Activated T-helper 2 cell treated with anti-CD3 and anti-CD28 coated beads, Interferon-gamma antibody, Interleukin-2, Interleukin-4, amounts not matched to agents 10 μg/mL and 5 μg/mL and 100 μg/mL, durations not matched to agents 14 hours and 24 hours and 36 hours (primary cell): ENCODE measurements at regions not wholly inside any gene's neighbourhood (a gene's known extent, or its start where the extent isn't known, plus 50 kb on each side); places are given as distances from the start of the nearest gene placed in this dataset.
"Not testable (repeated sequence)": the region's sequence is repeated elsewhere in the genome, so short reads cannot be mapped to it uniquely, and the experiment has no call there.

Source experiments
- DNase-seq: peaks from one replicate; pipeline ENCODE4 v3.0.0; 2021; ENCODE audit warnings: low spot score
- H3K27ac Mint-ChIP-seq: one replicate; pipeline ENCODE4 v1.8.0; 2021; ENCODE audit warnings: mixed read lengths
- H3K27me3 Mint-ChIP-seq: one replicate; pipeline ENCODE4 v1.8.0; 2021; ENCODE audit warnings: low read depth, mixed read lengths
- H3K36me3 Mint-ChIP-seq: one replicate; pipeline ENCODE4 v1.8.0; 2021; ENCODE audit warnings: low read depth, mixed read lengths
- H3K4me1 Mint-ChIP-seq: one replicate; pipeline ENCODE4 v1.8.0; 2021; ENCODE audit warnings: low read depth, mixed read lengths
- H3K4me3 Mint-ChIP-seq: one replicate; pipeline ENCODE4 v1.8.0; 2021; ENCODE audit warnings: low read depth, mild to moderate bottlenecking, moderate library complexity, mixed read lengths
- H3K9me3 Mint-ChIP-seq: one replicate; pipeline ENCODE4 v1.8.0; 2021; ENCODE audit warnings: mixed read lengths
- intact Hi-C: fragments of 100-400 bp; cut with micrococcal nuclease; formaldehyde crosslinking; loops from one replicate; pipeline ENCODE4 v1.15.1; 2023

GRCh38 chr4:171265190-171265818, 547.9 kb upstream of the GALNTL6 start:
- Mint-ChIP-seq H3K27me3 (no peaks in the 10 kb centered on the region), H3K36me3 (no peaks in the 10 kb centered on the region), H3K27ac (no peak overlapping the region), H3K4me1 (no peaks in the 10 kb centered on the region), H3K9me3 (peaks cover 14% of the 10 kb centered on the region), H3K4me3 (no peak overlapping the region)
- DNase-seq = no peak
- intact Hi-C loops = no loop called here

GRCh38 chr4:171256223-171256622, 557.0 kb upstream of the GALNTL6 start:
- no peak overlapping the region for H3K27ac Mint-ChIP-seq
- no peaks in the 10 kb centered on the region for H3K4me1 Mint-ChIP-seq
- H3K27me3 Mint-ChIP-seq = no peaks in the 10 kb centered on the region
- DNase-seq = no peak
- H3K9me3 Mint-ChIP-seq = peaks cover 20% of the 10 kb centered on the region
- no peak overlapping the region for H3K4me3 Mint-ChIP-seq
- intact Hi-C loops = no loop called here
- no peaks in the 10 kb centered on the region for H3K36me3 Mint-ChIP-seq

- intact Hi-C loops = no loop called here
- Mint-ChIP-seq H3K36me3 (no peaks in the 10 kb centered on the region), H3K4me3 (no peak overlapping the region), H3K27me3 (no peaks in the 10 kb centered on the region), H3K9me3 (peaks cover 24% of the 10 kb centered on the region), H3K4me1 (no peaks in the 10 kb centered on the region), H3K27ac (no peak overlapping the region)
- no peak for DNase-seq
These were observed 566.3 kb upstream of the GALNTL6 start for GRCh38 chr4:171246948-171247347.

GRCh38 chr4:171242831-171243230, 570.4 kb upstream of the GALNTL6 start:
- no peaks in the 10 kb centered on the region for H3K36me3 Mint-ChIP-seq
- no peaks in the 10 kb centered on the region for H3K27me3 Mint-ChIP-seq
- H3K4me3 Mint-ChIP-seq = no peak overlapping the region
- DNase-seq = no peak
- no peaks in the 10 kb centered on the region for H3K4me1 Mint-ChIP-seq
- peaks cover 5% of the 10 kb centered on the region for H3K9me3 Mint-ChIP-seq
- no peak overlapping the region for H3K27ac Mint-ChIP-seq
- intact Hi-C loops = no loop called here

- no peak for DNase-seq
- Mint-ChIP-seq H3K4me1 (no peaks in the 10 kb centered on the region), H3K27me3 (no peaks in the 10 kb centered on the region), H3K9me3 (peaks cover 5% of the 10 kb centered on the region), H3K27ac (no peak overlapping the region), H3K36me3 (no peaks in the 10 kb centered on the region), H3K4me3 (no peak overlapping the region)
- intact Hi-C loops = no loop called here
These were observed 574.0 kb upstream of the GALNTL6 start for GRCh38 chr4:171239196-171239595.

- intact Hi-C loops = no loop called here
- no peak overlapping the region for H3K4me3 Mint-ChIP-seq
- peaks cover 5% of the 10 kb centered on the region for H3K9me3 Mint-ChIP-seq
- no peak for DNase-seq
- no peak overlapping the region for H3K27ac Mint-ChIP-seq
- no peaks in the 10 kb centered on the region for H3K36me3 Mint-ChIP-seq
- H3K4me1 Mint-ChIP-seq = no peaks in the 10 kb centered on the region
- H3K27me3 Mint-ChIP-seq = no peaks in the 10 kb centered on the region
These were observed 577.7 kb upstream of the GALNTL6 start for GRCh38 chr4:171235521-171235920.

- H3K4me1 Mint-ChIP-seq, H3K27me3 Mint-ChIP-seq, H3K27ac Mint-ChIP-seq, H3K36me3 Mint-ChIP-seq, H3K9me3 Mint-ChIP-seq, intact Hi-C loops, H3K4me3 Mint-ChIP-seq, DNase-seq: not testable (repeated sequence)
These were observed 583.9 kb upstream of the GALNTL6 start for GRCh38 chr4:171229354-171229753.

GRCh38 chr4:171221181-171221580, 592.0 kb upstream of the GALNTL6 start:
- Mint-ChIP-seq H3K36me3 (no peaks in the 10 kb centered on the region), H3K4me3 (no peak overlapping the region), H3K27me3 (no peaks in the 10 kb centered on the region), H3K9me3 (peaks cover 3% of the 10 kb centered on the region), H3K27ac (no peak overlapping the region), H3K4me1 (no peaks in the 10 kb centered on the region)
- intact Hi-C loops = no loop called here
- no peak for DNase-seq

- DNase-seq = no peak
- intact Hi-C loops = no loop called here
- Mint-ChIP-seq H3K4me1 (no peaks in the 10 kb centered on the region), H3K9me3 (peaks cover 12% of the 10 kb centered on the region), H3K27ac (no peak overlapping the region), H3K27me3 (no peaks in the 10 kb centered on the region), H3K4me3 (no peak overlapping the region), H3K36me3 (no peaks in the 10 kb centered on the region)
These were observed 609.8 kb upstream of the GALNTL6 start for GRCh38 chr4:171203425-171203824.

- peaks cover 12% of the 10 kb centered on the region for H3K9me3 Mint-ChIP-seq
- no peaks in the 10 kb centered on the region for H3K27me3 Mint-ChIP-seq
- H3K4me1 Mint-ChIP-seq = no peaks in the 10 kb centered on the region
- DNase-seq = no peak
- no peaks in the 10 kb centered on the region for H3K36me3 Mint-ChIP-seq
- H3K27ac Mint-ChIP-seq = no peak overlapping the region
- no peak overlapping the region for H3K4me3 Mint-ChIP-seq
- intact Hi-C loops = no loop called here
These were observed 610.3 kb upstream of the GALNTL6 start for GRCh38 chr4:171202908-171203307.

- Mint-ChIP-seq H3K4me1 (no peaks in the 10 kb centered on the region), H3K27ac (no peak overlapping the region), H3K9me3 (peaks cover 8% of the 10 kb centered on the region), H3K4me3 (no peak overlapping the region), H3K36me3 (no peaks in the 10 kb centered on the region), H3K27me3 (no peaks in the 10 kb centered on the region)
- no peak for DNase-seq
- intact Hi-C loops = no loop called here
These were observed 626.5 kb upstream of the GALNTL6 start for GRCh38 chr4:171186700-171187099.

GRCh38 chr4:171181090-171181489, 632.1 kb upstream of the GALNTL6 start:
- Mint-ChIP-seq H3K4me1 (no peaks in the 10 kb centered on the region), H3K9me3 (peaks cover 12% of the 10 kb centered on the region), H3K27ac (no peak overlapping the region), H3K36me3 (no peaks in the 10 kb centered on the region), H3K4me3 (no peak overlapping the region), H3K27me3 (no peaks in the 10 kb centered on the region)
- DNase-seq = no peak
- intact Hi-C loops = no loop called here

GRCh38 chr4:171170671-171171070, 642.5 kb upstream of the GALNTL6 start:
- no peak overlapping the region for H3K27ac Mint-ChIP-seq
- DNase-seq = no peak

GRCh38 chr4:171169396-171169795, 643.8 kb upstream of the GALNTL6 start:
- H3K36me3 Mint-ChIP-seq = no peaks in the 10 kb centered on the region
- H3K4me1 Mint-ChIP-seq = no peaks in the 10 kb centered on the region
- no peaks in the 10 kb centered on the region for H3K27me3 Mint-ChIP-seq
- intact Hi-C loops = no loop called here
- peaks cover 12% of the 10 kb centered on the region for H3K9me3 Mint-ChIP-seq
- no peak overlapping the region for H3K4me3 Mint-ChIP-seq
- no peak overlapping the region for H3K27ac Mint-ChIP-seq
- DNase-seq = no peak

More at GRCh38 chr4:171170671-171171070, 642.5 kb upstream of the GALNTL6 start:
- intact Hi-C loops = no loop called here
- no peaks in the 10 kb centered on the region for H3K36me3 Mint-ChIP-seq
- H3K9me3 Mint-ChIP-seq = peaks cover 12% of the 10 kb centered on the region
- H3K4me3 Mint-ChIP-seq = no peak overlapping the region
- no peaks in the 10 kb centered on the region for H3K4me1 Mint-ChIP-seq
- H3K27me3 Mint-ChIP-seq = no peaks in the 10 kb centered on the region
